ENCODE measurements at regions not wholly inside any gene's neighbourhood (a gene's known extent, or its start where the extent isn't known, plus 50 kb on each side); places are given as distances from the start of the nearest gene placed in this dataset.

- TF ChIP-seq CTCF (conservative IDR thresholded peaks at IDR 0.05; ENCODE audit: low read length) (no peak), EZH2phosphoT487 (IDR thresholded peaks at IDR 0.05; ENCODE audit: borderline replicate concordance, low read depth, low read length) (no peak)
These were observed 228.7 kb upstream of the SLC8A1 start for GRCh38 chr2:40680547-40680946.
